ENCODE measurements at regions not wholly inside any gene's neighbourhood (a gene's known extent, or its start where the extent isn't known, plus 50 kb on each side); places are given as distances from the start of the nearest gene placed in this dataset.
"Not testable (repeated sequence)": the region's sequence is repeated elsewhere in the genome, so short reads cannot be mapped to it uniquely, and the experiment has no call there.

GRCh38 chr12:67456431-67456901 is 187.3 kb downstream of the CAND1 start:
- no peak for DNase-seq (ENCODE audit: low spot score)

- DNase-seq (ENCODE audit: low spot score): no peak
These were observed 188.0 kb downstream of the CAND1 start for GRCh38 chr12:67457136-67457535.

GRCh38 chr12:67457778-67458665 is 188.9 kb downstream of the CAND1 start:
- no peak for DNase-seq (ENCODE audit: low spot score)

- no peak for DNase-seq (ENCODE audit: low spot score)
These were observed 189.4 kb upstream of the DYRK2 start for GRCh38 chr12:67459173-67459572.

GRCh38 chr12:67459578-67459977 is 189.0 kb upstream of the DYRK2 start:
- no peak for DNase-seq (ENCODE audit: low spot score)

- DNase-seq (ENCODE audit: low spot score): no peak
These were observed 188.2 kb upstream of the DYRK2 start for GRCh38 chr12:67460388-67460787.

GRCh38 chr12:67468549-67469245 is 179.8 kb upstream of the DYRK2 start:
- DNase-seq (ENCODE audit: low spot score): no peak

GRCh38 chr12:67469666-67470065 is 178.9 kb upstream of the DYRK2 start:
- DNase-seq (ENCODE audit: low spot score): no peak

GRCh38 chr12:67471810-67472209 is 176.7 kb upstream of the DYRK2 start:
- DNase-seq (ENCODE audit: low spot score): no peak

GRCh38 chr12:67472539-67472938 is 176.0 kb upstream of the DYRK2 start:
- no peak for DNase-seq (ENCODE audit: low spot score)

GRCh38 chr12:67474934-67475620 is 173.5 kb upstream of the DYRK2 start:
- DNase-seq (ENCODE audit: low spot score): no peak

GRCh38 chr12:67475725-67476124 is 172.8 kb upstream of the DYRK2 start:
- no peak for DNase-seq (ENCODE audit: low spot score)

- no peak for DNase-seq (ENCODE audit: low spot score)
These were observed 170.8 kb upstream of the DYRK2 start for GRCh38 chr12:67477681-67478265.

- peak; percentile 92 for DNase-seq (ENCODE audit: low spot score)
These were observed 165.5 kb upstream of the DYRK2 start for GRCh38 chr12:67482751-67483661.

GRCh38 chr12:67483871-67484554 is 164.5 kb upstream of the DYRK2 start:
- no peak for DNase-seq (ENCODE audit: low spot score)

GRCh38 chr12:67484791-67485480 is 163.6 kb upstream of the DYRK2 start:
- peak; percentile 38 for DNase-seq (ENCODE audit: low spot score)

GRCh38 chr12:67486671-67487070 is 161.9 kb upstream of the DYRK2 start:
- no peak for DNase-seq (ENCODE audit: low spot score)

- DNase-seq (ENCODE audit: low spot score): not testable (repeated sequence)
These were observed 160.2 kb upstream of the DYRK2 start for GRCh38 chr12:67488349-67488748.

GRCh38 chr12:67489007-67489406 is 159.5 kb upstream of the DYRK2 start:
- no peak for DNase-seq (ENCODE audit: low spot score)

- no peak for DNase-seq (ENCODE audit: low spot score)
These were observed 152.0 kb upstream of the DYRK2 start for GRCh38 chr12:67496581-67496980.

Data from CD4-positive, alpha-beta T cell treated with Interleukin-6 at 100 ng/mL for 8 hours (primary cell).